ENCODE measurements at regions not wholly inside any gene's neighbourhood (a gene's known extent, or its start where the extent isn't known, plus 50 kb on each side); places are given as distances from the start of the nearest gene placed in this dataset.

DNA sequence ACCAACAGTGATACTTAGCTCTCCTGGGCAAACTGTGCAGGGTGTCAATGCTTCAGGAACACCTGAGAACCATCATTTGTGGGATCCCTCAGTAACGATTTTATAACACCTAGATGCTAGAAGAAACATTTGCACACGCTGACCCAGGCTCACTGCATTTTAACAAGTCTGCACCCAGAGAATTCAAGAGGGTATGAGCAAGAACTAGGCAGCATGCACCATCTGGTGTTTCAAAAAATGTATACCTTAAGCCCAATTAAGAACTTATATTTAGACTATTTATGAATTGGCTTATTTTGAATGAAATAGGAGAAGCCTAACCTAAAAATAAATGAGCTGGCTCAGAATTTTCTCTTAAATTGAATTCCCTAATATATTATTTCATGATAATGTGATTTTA lies 400.5 kb downstream of the GPATCH2 start:
- DNase-seq (ENCODE audit: low read depth), result no peak
- H3K4me3 ChIP-seq (ENCODE audit: low read depth, low read length), result no peak overlapping the region
- TF ChIP-seq, protein P1, sequence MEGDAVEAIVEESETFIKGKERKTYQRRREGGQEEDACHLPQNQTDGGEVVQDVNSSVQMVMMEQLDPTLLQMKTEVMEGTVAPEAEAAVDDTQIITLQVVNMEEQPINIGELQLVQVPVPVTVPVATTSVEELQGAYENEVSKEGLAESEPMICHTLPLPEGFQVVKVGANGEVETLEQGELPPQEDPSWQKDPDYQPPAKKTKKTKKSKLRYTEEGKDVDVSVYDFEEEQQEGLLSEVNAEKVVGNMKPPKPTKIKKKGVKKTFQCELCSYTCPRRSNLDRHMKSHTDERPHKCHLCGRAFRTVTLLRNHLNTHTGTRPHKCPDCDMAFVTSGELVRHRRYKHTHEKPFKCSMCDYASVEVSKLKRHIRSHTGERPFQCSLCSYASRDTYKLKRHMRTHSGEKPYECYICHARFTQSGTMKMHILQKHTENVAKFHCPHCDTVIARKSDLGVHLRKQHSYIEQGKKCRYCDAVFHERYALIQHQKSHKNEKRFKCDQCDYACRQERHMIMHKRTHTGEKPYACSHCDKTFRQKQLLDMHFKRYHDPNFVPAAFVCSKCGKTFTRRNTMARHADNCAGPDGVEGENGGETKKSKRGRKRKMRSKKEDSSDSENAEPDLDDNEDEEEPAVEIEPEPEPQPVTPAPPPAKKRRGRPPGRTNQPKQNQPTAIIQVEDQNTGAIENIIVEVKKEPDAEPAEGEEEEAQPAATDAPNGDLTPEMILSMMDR (IDR thresholded peaks at IDR 0.05; ENCODE audit: insufficient read depth, low read length), result no peak

DNA sequence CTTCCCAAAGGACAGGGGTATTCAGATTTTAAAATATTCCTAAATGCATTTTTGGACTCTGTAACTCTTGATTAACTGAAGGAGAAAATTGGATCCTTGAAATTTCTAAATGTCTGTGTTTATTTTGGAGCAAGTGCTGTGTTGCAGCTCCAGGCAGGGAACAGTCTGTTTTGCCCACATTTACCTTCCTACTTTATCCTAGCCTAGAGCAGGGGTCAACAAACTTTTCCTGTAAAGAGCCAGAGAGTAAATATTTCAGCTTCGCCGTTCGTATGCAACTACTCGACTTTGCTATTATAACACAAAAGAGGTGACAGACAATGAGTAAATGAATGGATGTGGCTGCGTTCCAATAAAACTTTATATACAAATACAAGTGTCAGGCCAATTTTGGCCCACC lies 402.2 kb downstream of the GPATCH2 start:
- no peak overlapping the region for H3K4me3 ChIP-seq (ENCODE audit: low read depth, low read length)
- TF ChIP-seq, protein P1 (IDR thresholded peaks at IDR 0.05; ENCODE audit: insufficient read depth, low read length), result no peak
- DNase-seq (ENCODE audit: low read depth), result no peak

DNA sequence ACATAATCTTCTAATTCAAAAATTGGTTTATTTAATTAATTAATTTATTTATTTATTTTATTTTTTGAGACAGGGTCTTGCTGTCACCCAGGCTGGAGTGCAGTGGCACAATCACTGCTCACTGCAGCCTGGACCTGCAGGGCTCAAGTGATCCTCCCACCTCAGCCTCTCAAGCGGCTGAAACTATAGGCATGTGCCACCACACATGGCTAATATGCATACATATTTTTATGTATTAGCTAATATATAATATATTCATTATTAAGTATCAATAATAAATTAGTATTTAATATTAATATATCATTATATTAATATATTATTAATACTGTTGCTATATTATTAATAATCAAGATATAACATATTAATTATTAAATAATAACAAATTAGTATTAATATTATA lies 406.7 kb downstream of the GPATCH2 start:
- no peak for DNase-seq (ENCODE audit: low read depth)
- TF ChIP-seq, protein P1 (IDR thresholded peaks at IDR 0.05; ENCODE audit: insufficient read depth, low read length), result no peak

DNA sequence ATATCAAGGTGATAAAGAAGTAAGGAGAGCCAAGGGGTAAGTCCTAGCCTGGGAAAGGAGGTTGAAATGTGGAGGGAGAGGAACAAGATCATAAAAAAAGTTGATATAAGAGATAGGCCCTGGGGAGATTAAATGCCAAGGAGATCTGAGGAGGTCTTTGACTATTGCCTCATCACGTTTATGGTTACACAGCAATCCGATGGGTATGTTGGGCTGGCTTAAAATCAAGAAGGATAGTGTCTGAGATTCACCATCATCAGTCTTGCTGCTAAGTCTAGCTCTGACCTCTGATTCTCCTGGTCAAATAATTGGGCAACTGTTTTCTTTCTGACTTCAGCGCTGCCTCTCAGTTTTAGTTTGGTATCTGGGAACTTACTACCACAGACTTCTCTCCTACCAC lies 416.3 kb downstream of the GPATCH2 start:
- DNase-seq (ENCODE audit: low read depth), result no peak
- no peak overlapping the region for H3K4me3 ChIP-seq (ENCODE audit: low read depth, low read length)
- TF ChIP-seq, protein P1 (IDR thresholded peaks at IDR 0.05; ENCODE audit: insufficient read depth, low read length), result no peak

More for the DNA sequence above, 406.7 kb downstream of the GPATCH2 start:
- no peak overlapping the region for H3K4me3 ChIP-seq (ENCODE audit: low read depth, low read length)

DNA sequence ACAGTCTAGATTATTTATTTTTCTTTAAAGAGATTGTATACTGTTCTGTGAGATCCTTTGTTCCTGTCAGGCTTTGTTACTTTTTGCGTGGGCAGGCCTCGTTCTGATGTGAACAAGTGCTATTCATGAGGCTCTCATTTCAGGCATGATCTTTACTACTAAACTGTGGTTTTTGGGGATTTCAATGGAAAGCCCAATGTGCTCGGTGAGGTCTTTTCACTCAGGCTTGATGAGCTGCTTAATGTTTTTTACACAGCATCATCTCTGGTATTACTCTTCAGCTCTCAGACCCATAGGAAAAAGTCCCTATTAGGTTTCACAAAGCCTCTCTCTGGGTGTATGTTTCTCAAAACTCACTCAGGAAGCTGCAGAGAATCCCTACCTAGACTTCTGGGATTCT lies 419.4 kb downstream of the GPATCH2 start:
- TF ChIP-seq, protein P1 (IDR thresholded peaks at IDR 0.05; ENCODE audit: insufficient read depth, low read length), result no peak
- no peak overlapping the region for H3K4me3 ChIP-seq (ENCODE audit: low read depth, low read length)
- no peak for DNase-seq (ENCODE audit: low read depth)

DNA sequence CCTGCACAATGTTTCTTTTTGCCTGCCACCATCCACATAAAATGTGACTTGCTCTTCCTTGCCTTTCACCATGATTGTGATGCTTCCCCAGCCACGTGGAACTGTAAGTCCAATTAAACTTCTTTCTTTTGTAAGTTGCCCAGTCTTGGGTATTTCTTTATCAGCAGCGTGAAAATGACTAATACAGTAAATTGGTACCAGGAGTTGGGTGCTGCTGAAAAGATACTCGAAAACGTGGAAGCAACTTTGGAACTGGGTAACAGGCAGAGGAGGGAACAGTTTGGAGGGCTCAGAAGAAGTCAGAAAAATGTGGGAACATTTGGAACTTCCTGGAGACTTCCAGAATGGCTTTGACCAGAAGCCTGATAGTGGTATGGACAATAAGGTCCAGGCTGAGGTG lies 425.3 kb downstream of the GPATCH2 start:
- no peak overlapping the region for H3K4me3 ChIP-seq (ENCODE audit: low read depth, low read length)
- no peak for DNase-seq (ENCODE audit: low read depth)
- TF ChIP-seq, protein P1 (IDR thresholded peaks at IDR 0.05; ENCODE audit: insufficient read depth, low read length), result no peak

DNA sequence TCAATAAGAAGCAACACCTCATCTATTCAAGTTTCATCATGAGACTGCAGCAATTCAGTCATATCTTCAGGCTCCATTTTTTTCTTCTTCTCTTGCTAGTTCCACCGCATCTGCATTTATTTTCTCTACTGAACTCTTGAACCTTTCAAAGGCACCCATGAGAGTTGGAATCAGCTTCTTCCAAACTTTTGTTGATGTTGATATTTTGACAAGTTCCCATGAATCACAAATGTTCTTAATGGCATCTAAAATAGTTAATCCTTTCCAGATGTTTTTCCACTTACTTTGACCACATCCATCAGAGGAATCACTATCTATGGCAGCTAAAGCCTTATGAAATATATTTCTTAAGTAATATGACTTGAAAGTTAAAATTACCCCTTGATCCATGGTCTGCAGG lies 434.3 kb downstream of the GPATCH2 start:
- DNase-seq (ENCODE audit: low read depth), result no peak
- H3K4me3 ChIP-seq (ENCODE audit: low read depth, low read length), result no peak overlapping the region
- TF ChIP-seq, protein P1 (IDR thresholded peaks at IDR 0.05; ENCODE audit: insufficient read depth, low read length), result no peak
